IMR-90 (cell line): ENCODE measurements at regions not wholly inside any gene's neighbourhood (a gene's known extent, or its start where the extent isn't known, plus 50 kb on each side); places are given as distances from the start of the nearest gene placed in this dataset.

Source experiments
- ATAC-seq: fragments of 200-7000 bp; cut with Tn5 transposase; 2 replicates; pipeline ENCODE4 v1.9.1; 2020; ENCODE audit warnings: low read depth, mild to moderate bottlenecking, moderate library complexity
- BruUV-seq: library from RNA; stranded (reverse); fragments of 400-500 nt; replicated peaks from 2 replicates; lab custom pipeline; 2021; lab: Mats Ljungman, UMichigan
- CTCF ChIA-PET: fragments of 300-600 bp; formaldehyde crosslinking; extraction: SDS; loops from one replicate; lab custom pipeline; 2021; ENCODE audit warnings: antibody characterized with exemption; lab: Yijun Ruan, JAX
- POLR2A ChIA-PET: fragments of 300-600 bp; sonication (Branson Sonifier 250); formaldehyde crosslinking; loops from one replicate; lab custom pipeline; 2022; ENCODE audit warnings: antibody characterized with exemption; ENCODE audit not compliant: unreplicated experiment; lab: Charles Lee
- DNase-seq: peaks from one replicate; pipeline ENCODE4 v3.0.0; 2013
- H2AFZ ChIP-seq: replicated peaks from 2 replicates; pipeline ENCODE3; 2013; ENCODE audit warnings: low read length, mild to moderate bottlenecking; ENCODE audit not compliant: poor library complexity
- H2AK5ac ChIP-seq: 2 replicates; pipeline ENCODE4 v1.6.1; 2013; ENCODE audit warnings: low read depth, low read length, inconsistent platforms
- H2AK9ac ChIP-seq: replicated peaks from 2 replicates; pipeline ENCODE3; 2013; ENCODE audit warnings: mild to moderate bottlenecking, low read depth, low read length, moderate library complexity; ENCODE audit not compliant: poor library complexity
- H2BK120ac ChIP-seq: 2 replicates; pipeline ENCODE4 v1.6.1; 2013; ENCODE audit warnings: low read depth, low read length, inconsistent platforms
- H2BK15ac ChIP-seq: 3 replicates; pipeline ENCODE4 v1.6.1; 2013; ENCODE audit warnings: low read depth, low read length, inconsistent platforms
- H2BK20ac ChIP-seq: 2 replicates; pipeline ENCODE4 v1.6.1; 2013; ENCODE audit warnings: low read depth, mild to moderate bottlenecking, inconsistent platforms, low read length, moderate library complexity
- H2BK5ac ChIP-seq: 2 replicates; pipeline ENCODE4 v1.6.1; 2013; ENCODE audit warnings: mild to moderate bottlenecking, low read depth, low read length, inconsistent platforms; ENCODE audit not compliant: poor library complexity, severe bottlenecking
- H3K14ac ChIP-seq: replicated peaks from 2 replicates; pipeline ENCODE4 v1.6.1; 2013; ENCODE audit warnings: low read depth, low read length, inconsistent platforms
- H3K18ac ChIP-seq: 2 replicates; pipeline ENCODE4 v1.6.1; 2013; ENCODE audit warnings: low read depth, low read length, control low read depth
- H3K23ac ChIP-seq: 2 replicates; pipeline ENCODE4 v1.6.1; 2013; ENCODE audit warnings: low read depth, low read length, inconsistent platforms
- H3K27ac ChIP-seq: 2 replicates; pipeline ENCODE4 v1.5.1; 2013; ENCODE audit warnings: mild to moderate bottlenecking, control low read depth, low read length; ENCODE audit not compliant: insufficient read depth
- H3K27me3 ChIP-seq: 2 replicates; pipeline ENCODE4 v1.6.1; 2013; ENCODE audit warnings: low read length; ENCODE audit not compliant: control insufficient read depth, insufficient read depth
- H3K36me3 ChIP-seq: 2 replicates; pipeline ENCODE4 v1.6.1; 2013; ENCODE audit warnings: low read length, mixed read lengths; ENCODE audit not compliant: control insufficient read depth, insufficient read depth
- H3K4ac ChIP-seq: 2 replicates; pipeline ENCODE4 v1.6.1; 2013; ENCODE audit warnings: low read depth, low read length, inconsistent platforms
- H3K4me1 ChIP-seq: 2 replicates; pipeline ENCODE4 v1.6.1; 2013; ENCODE audit warnings: low read length, mixed read lengths; ENCODE audit not compliant: control insufficient read depth, insufficient read depth
- H3K4me2 ChIP-seq: 2 replicates; pipeline ENCODE4 v1.6.1; 2013; ENCODE audit warnings: low read depth, mild to moderate bottlenecking, control low read depth, low read length, moderate library complexity
- H3K4me3 ChIP-seq: 2 replicates; pipeline ENCODE4 v1.5.1; 2013; ENCODE audit warnings: low read depth, mild to moderate bottlenecking, control low read depth, low read length, moderate library complexity; ENCODE audit not compliant: insufficient read depth
- H3K56ac ChIP-seq: 2 replicates; pipeline ENCODE4 v1.6.1; 2013; ENCODE audit warnings: low read length, inconsistent platforms; ENCODE audit not compliant: insufficient read depth; ENCODE audit errors: extremely low read depth
- H3K79me1 ChIP-seq, 2 experiments: 2 replicates each; pipeline ENCODE4 v1.6.1; 2013; ENCODE audit warnings: low read length in 2 of 2, inconsistent platforms in 1 of 2, low read depth in 1 of 2
- H3K9ac ChIP-seq: 2 replicates; pipeline ENCODE4 v1.6.1; 2013; ENCODE audit warnings: low read depth, low read length, control low read depth
- H3K9me1 ChIP-seq: 2 replicates; pipeline ENCODE4 v1.6.1; 2013; ENCODE audit warnings: low read length, inconsistent platforms; ENCODE audit not compliant: insufficient read depth
- H3K9me3 ChIP-seq: 2 replicates; pipeline ENCODE4 v1.6.1; 2013; ENCODE audit warnings: low read length; ENCODE audit not compliant: control insufficient read depth, insufficient read depth
- H4K20me1 ChIP-seq: 2 replicates; pipeline ENCODE4 v1.6.1; 2013; ENCODE audit warnings: low read length, inconsistent platforms; ENCODE audit not compliant: insufficient read depth
- H4K5ac ChIP-seq: 2 replicates; pipeline ENCODE4 v1.6.1; 2013; ENCODE audit warnings: mild to moderate bottlenecking, low read depth, low read length, control low read depth
- H4K8ac ChIP-seq, 2 experiments: 2 replicates each; pipeline ENCODE4 v1.6.1; 2013; ENCODE audit warnings: low read depth in 2 of 2, low read length in 2 of 2, control low read depth in 1 of 2, inconsistent platforms in 1 of 2
- H4K91ac ChIP-seq: 2 replicates; pipeline ENCODE4 v1.6.1; 2013; ENCODE audit warnings: low read depth, low read length, inconsistent platforms; ENCODE audit not compliant: insufficient read depth
- BHLHE40 ChIP-seq: fragments of 150-350 bp; IDR thresholded peaks from 2 replicates; pipeline ENCODE4 v1.6.1; 2016; ENCODE audit warnings: mild to moderate bottlenecking, low read depth, low read length
- CEBPB ChIP-seq: IDR thresholded peaks from 2 replicates; pipeline ENCODE4 v1.6.1; 2012; ENCODE audit warnings: low read depth, low read length, improper control_type of control experiment
- CHD1 ChIP-seq: IDR thresholded peaks from 2 replicates; pipeline ENCODE4 v1.6.1; 2012; ENCODE audit warnings: low read depth, low read length, improper control_type of control experiment
- CTCF ChIP-seq: conservative IDR thresholded peaks from 2 replicates; pipeline ENCODE4 v1.5.1; 2012; ENCODE audit warnings: mild to moderate bottlenecking, low read depth, low read length, improper control_type of control experiment
- ELK1 ChIP-seq: fragments of 150-350 bp; IDR thresholded peaks from 2 replicates; pipeline ENCODE4 v1.6.1; 2016; ENCODE audit warnings: low read depth, mild to moderate bottlenecking, low read length, moderate library complexity, borderline replicate concordance
- FOS ChIP-seq: fragments of 150-350 bp; IDR thresholded peaks from 2 replicates; pipeline ENCODE4 v1.6.1; 2016; ENCODE audit warnings: low read depth, low read length
- MXI1 ChIP-seq: IDR thresholded peaks from 2 replicates; pipeline ENCODE4 v1.6.1; 2012; ENCODE audit warnings: low read depth, mild to moderate bottlenecking, low read length, moderate library complexity, borderline replicate concordance
- NFE2L2 ChIP-seq: fragments of 150-350 bp; IDR thresholded peaks from 2 replicates; pipeline ENCODE4 v1.6.1; 2016; ENCODE audit warnings: low read depth, mild to moderate bottlenecking, low read length
- POLR2A ChIP-seq: IDR thresholded peaks from 2 replicates; pipeline ENCODE4 v1.6.1; 2012; ENCODE audit warnings: mild to moderate bottlenecking, low read depth, low read length
- RCOR1 ChIP-seq: IDR thresholded peaks from 2 replicates; pipeline ENCODE4 v1.6.1; 2012; ENCODE audit warnings: mild to moderate bottlenecking, low read length, improper control_type of control experiment; ENCODE audit not compliant: insufficient replicate concordance
- SMC3 ChIP-seq: fragments of 150-350 bp; IDR thresholded peaks from 2 replicates; pipeline ENCODE4 v1.6.1; 2016; ENCODE audit warnings: low read depth, mild to moderate bottlenecking, antibody characterized with exemption, low read length, moderate library complexity
- USF2 ChIP-seq: fragments of 150-350 bp; IDR thresholded peaks from 2 replicates; pipeline ENCODE4 v1.6.1; 2017; ENCODE audit warnings: mild to moderate bottlenecking, antibody characterized with exemption, low read length, low read depth
- dilution Hi-C: fragments of 300-500 bp; cut with HindIII; formaldehyde crosslinking; loops from one replicate; pipeline ENCODE4 v1.14.3; 2018; ENCODE audit warnings: low sequenced_read_pairs; ENCODE audit not compliant: unreplicated experiment
- in situ Hi-C: fragments of 300-500 bp; cut with MboI; formaldehyde crosslinking; loops from 3 replicates; pipeline ENCODE4 v1.14.3; 2019; ENCODE audit warnings: low sequenced_read_pairs, inconsistent platforms, mixed read lengths
- intact Hi-C: fragments of 100-400 bp; cut with micrococcal nuclease; formaldehyde crosslinking; loops from 2 replicates; pipeline ENCODE4 v1.10.0; 2022

- H4K20me1 ChIP-seq: no peaks in the 10 kb centered on the region
- ChIA-PET POLR2A (no interaction called here), CTCF (no interaction called here)
- H4K8ac ChIP-seq: no peak overlapping the region
- H2AK5ac ChIP-seq: no peak overlapping the region
- TF ChIP-seq CTCF: no peak
- no peak for TF ChIP-seq SMC3
- TF ChIP-seq FOS: no peak
- TF ChIP-seq POLR2A: no peak
- TF ChIP-seq CHD1: no peak
- no peak for TF ChIP-seq ELK1
- TF ChIP-seq CEBPB: no peak
- no peak for TF ChIP-seq USF2
- TF ChIP-seq RCOR1: no peak
- TF ChIP-seq BHLHE40: no peak
- no peak for TF ChIP-seq MXI1
- TF ChIP-seq NFE2L2: no peak
- no peak overlapping the region for H3K4ac ChIP-seq
- no peak overlapping the region for H3K4me2 ChIP-seq
- in situ Hi-C loops (no loop called here), intact Hi-C loops (no loop called here), dilution Hi-C loops (no loop called here)
- no peaks in the 10 kb centered on the region for H3K79me1 ChIP-seq
- H2BK5ac ChIP-seq: no peak overlapping the region
- no peak overlapping the region for H4K5ac ChIP-seq
- no peaks in the 10 kb centered on the region for H3K9me1 ChIP-seq
- no peak overlapping the region for H3K27ac ChIP-seq
- no peaks in the 10 kb centered on the region for H3K36me3 ChIP-seq
- H2AK9ac ChIP-seq: no peak overlapping the region
- H3K4me3 ChIP-seq: no peak overlapping the region
- no peak for DNase-seq
- no peak overlapping the region for H2AFZ ChIP-seq
- BruUV-seq: no TSS peak
- H3K14ac ChIP-seq: no peak overlapping the region
- no peak overlapping the region for H2BK15ac ChIP-seq
- no peak overlapping the region for H3K18ac ChIP-seq
- H3K56ac ChIP-seq: no peak overlapping the region
- 0 out of 2 replicates have a peak, but pooled peaks cover 3% of the 10 kb centered on the region for H3K9me3 ChIP-seq
- ATAC-seq: no peak
- H3K23ac ChIP-seq: no peak overlapping the region
- H3K9ac ChIP-seq: no peak overlapping the region
- no peaks in the 10 kb centered on the region for H3K4me1 ChIP-seq
- H2BK20ac ChIP-seq: no peak overlapping the region
- H2BK120ac ChIP-seq: no peak overlapping the region
- H4K91ac ChIP-seq: no peak overlapping the region
- 0 out of 2 replicates have a peak, but pooled peaks cover 2% of the 10 kb centered on the region for H3K27me3 ChIP-seq
Observed at GRCh38 chr4:184907810-184908209, 82.0 kb upstream of the ACSL1 start.
